IPS-18a (cell line): ENCODE measurements at regions not wholly inside any gene's neighbourhood (a gene's known extent, or its start where the extent isn't known, plus 50 kb on each side); places are given as distances from the start of the nearest gene placed in this dataset.

Source experiments
- H3K27ac ChIP-seq: one replicate; pipeline ENCODE4 v1.5.1; 2013; ENCODE audit warnings: low read length
- H3K27me3 ChIP-seq: one replicate; pipeline ENCODE4 v1.6.1; 2013; ENCODE audit warnings: mild to moderate bottlenecking, low read length; ENCODE audit not compliant: control insufficient read depth, insufficient read depth
- H3K36me3 ChIP-seq: one replicate; pipeline ENCODE4 v1.6.1; 2013; ENCODE audit warnings: low read depth, low read length; ENCODE audit not compliant: control insufficient read depth
- H3K4me1 ChIP-seq: one replicate; pipeline ENCODE4 v1.6.1; 2013; ENCODE audit warnings: low read depth, low read length; ENCODE audit not compliant: control insufficient read depth
- H3K4me3 ChIP-seq: one replicate; pipeline ENCODE4 v1.5.1; 2013; ENCODE audit warnings: low read length
- H3K9ac ChIP-seq: one replicate; pipeline ENCODE4 v1.6.1; 2013; ENCODE audit warnings: mild to moderate bottlenecking, low read length, moderate library complexity
- H3K9me3 ChIP-seq: one replicate; pipeline ENCODE4 v1.6.1; 2013; ENCODE audit warnings: low read depth, low read length; ENCODE audit not compliant: control insufficient read depth

- Histone ChIP-seq H3K36me3 (no peaks in the 10 kb centered on the region), H3K9me3 (peaks cover 74% of the 10 kb centered on the region), H3K27ac (no peak overlapping the region), H3K27me3 (no peaks in the 10 kb centered on the region), H3K4me3 (no peak overlapping the region), H3K9ac (no peak overlapping the region), H3K4me1 (no peaks in the 10 kb centered on the region)
These were observed 63.8 kb downstream of the SLITRK2 start for GRCh38 chrX:145881175-145881995.

DNA sequence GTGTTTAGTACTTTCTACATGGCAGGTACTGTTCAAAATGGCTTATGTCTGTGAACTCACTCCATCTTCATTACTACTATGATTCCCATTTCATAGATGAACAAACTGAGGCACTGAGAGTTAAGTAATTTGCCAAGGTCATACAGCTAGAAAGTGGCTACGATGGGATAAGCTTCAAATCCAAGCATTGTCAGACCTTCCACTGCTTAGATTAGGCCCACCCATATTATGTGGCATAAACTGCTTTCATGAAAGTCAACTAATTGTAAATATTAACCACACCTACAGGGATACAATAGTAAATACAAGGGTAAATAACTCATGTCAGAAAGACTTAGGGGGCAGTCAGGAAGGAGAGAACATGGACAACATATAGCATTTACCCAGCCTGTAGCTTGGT is 68.8 kb downstream of the SLITRK2 start:
- Histone ChIP-seq H3K4me3 (no peak overlapping the region), H3K9ac (no peak overlapping the region), H3K4me1 (no peaks in the 10 kb centered on the region), H3K36me3 (no peaks in the 10 kb centered on the region), H3K27me3 (no peaks in the 10 kb centered on the region), H3K9me3 (peaks cover 70% of the 10 kb centered on the region), H3K27ac (no peak overlapping the region)

- Histone ChIP-seq H3K4me3 (no peak overlapping the region), H3K9me3 (peaks cover 65% of the 10 kb centered on the region), H3K9ac (no peak overlapping the region), H3K27ac (no peak overlapping the region), H3K36me3 (no peaks in the 10 kb centered on the region), H3K4me1 (no peaks in the 10 kb centered on the region), H3K27me3 (no peaks in the 10 kb centered on the region)
These were observed 92.4 kb downstream of the SLITRK2 start for GRCh38 chrX:145910017-145910416.

GRCh38 chrX:145919400-145919799 is 101.8 kb downstream of the SLITRK2 start:
- Histone ChIP-seq H3K9ac (no peak overlapping the region), H3K4me3 (no peak overlapping the region), H3K27me3 (no peaks in the 10 kb centered on the region), H3K27ac (no peak overlapping the region), H3K36me3 (no peaks in the 10 kb centered on the region), H3K9me3 (peaks cover 82% of the 10 kb centered on the region), H3K4me1 (no peaks in the 10 kb centered on the region)

- Histone ChIP-seq H3K27me3 (no peaks in the 10 kb centered on the region), H3K4me3 (no peak overlapping the region), H3K27ac (no peak overlapping the region), H3K9ac (no peak overlapping the region), H3K4me1 (no peaks in the 10 kb centered on the region), H3K36me3 (no peaks in the 10 kb centered on the region), H3K9me3 (peaks cover 74% of the 10 kb centered on the region)
These were observed 105.7 kb downstream of the SLITRK2 start for GRCh38 chrX:145923376-145923775.

GRCh38 chrX:145936769-145937168 is 119.1 kb downstream of the SLITRK2 start:
- H3K36me3 ChIP-seq: no peaks in the 10 kb centered on the region
- H3K9me3 ChIP-seq: peaks cover 70% of the 10 kb centered on the region
- no peak overlapping the region for H3K27ac ChIP-seq
- no peaks in the 10 kb centered on the region for H3K27me3 ChIP-seq
- H3K9ac ChIP-seq: no peak overlapping the region
- H3K4me1 ChIP-seq: no peaks in the 10 kb centered on the region
- H3K4me3 ChIP-seq: no peak overlapping the region

- peaks cover 78% of the 10 kb centered on the region for H3K9me3 ChIP-seq
- H3K27me3 ChIP-seq: no peaks in the 10 kb centered on the region
- no peaks in the 10 kb centered on the region for H3K36me3 ChIP-seq
- no peaks in the 10 kb centered on the region for H3K4me1 ChIP-seq
- no peak overlapping the region for H3K9ac ChIP-seq
- H3K27ac ChIP-seq: no peak overlapping the region
- H3K4me3 ChIP-seq: no peak overlapping the region
These were observed 131.4 kb downstream of the SLITRK2 start for GRCh38 chrX:145949056-145949455.

DNA sequence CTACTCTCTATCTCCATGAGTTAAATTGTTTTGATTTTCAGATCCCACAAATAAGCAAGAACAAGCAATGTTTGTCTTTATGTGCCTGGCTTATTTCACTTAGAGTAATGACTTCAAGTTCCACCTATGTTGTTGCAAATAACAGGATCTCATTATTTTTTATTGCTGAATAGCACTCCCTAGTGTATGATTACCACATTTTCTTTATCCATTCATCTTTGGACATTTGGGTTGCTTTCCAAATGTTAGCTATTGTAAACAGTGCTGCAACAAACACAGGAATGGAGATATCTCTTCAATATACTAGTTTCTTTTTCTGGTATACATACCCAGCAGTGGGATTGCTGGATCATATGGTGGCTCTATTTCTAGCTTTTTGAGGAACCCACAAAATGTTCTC is 136.0 kb downstream of the SLITRK2 start:
- H3K4me1 ChIP-seq: no peaks in the 10 kb centered on the region
- H3K9ac ChIP-seq: no peak overlapping the region
- no peaks in the 10 kb centered on the region for H3K27me3 ChIP-seq
- H3K9me3 ChIP-seq: peaks cover 74% of the 10 kb centered on the region
- H3K36me3 ChIP-seq: no peaks in the 10 kb centered on the region
- no peak overlapping the region for H3K27ac ChIP-seq
- H3K4me3 ChIP-seq: no peak overlapping the region

DNA sequence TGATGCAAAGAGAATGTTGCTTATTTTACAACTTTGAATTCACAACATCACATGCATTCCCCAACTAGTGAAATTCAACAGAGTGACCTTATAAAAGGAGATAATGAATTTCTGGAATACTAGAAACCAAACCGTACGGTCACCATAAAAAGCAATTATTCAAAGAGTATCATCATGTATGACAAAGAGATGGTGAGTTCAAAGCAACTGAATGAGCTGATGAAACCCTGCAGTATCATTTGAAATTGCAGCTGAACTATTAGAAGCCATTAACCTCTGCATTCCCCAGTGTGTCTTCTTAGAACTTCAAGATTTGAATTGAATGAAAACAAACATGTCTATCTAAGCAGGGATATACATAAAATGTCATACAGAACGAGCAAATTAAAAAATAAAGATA is 172.4 kb downstream of the SLITRK2 start:
- Histone ChIP-seq H3K9ac (no peak overlapping the region), H3K4me3 (no peak overlapping the region), H3K9me3 (peaks cover 64% of the 10 kb centered on the region), H3K4me1 (no peaks in the 10 kb centered on the region), H3K36me3 (no peaks in the 10 kb centered on the region), H3K27ac (no peak overlapping the region), H3K27me3 (no peaks in the 10 kb centered on the region)

DNA sequence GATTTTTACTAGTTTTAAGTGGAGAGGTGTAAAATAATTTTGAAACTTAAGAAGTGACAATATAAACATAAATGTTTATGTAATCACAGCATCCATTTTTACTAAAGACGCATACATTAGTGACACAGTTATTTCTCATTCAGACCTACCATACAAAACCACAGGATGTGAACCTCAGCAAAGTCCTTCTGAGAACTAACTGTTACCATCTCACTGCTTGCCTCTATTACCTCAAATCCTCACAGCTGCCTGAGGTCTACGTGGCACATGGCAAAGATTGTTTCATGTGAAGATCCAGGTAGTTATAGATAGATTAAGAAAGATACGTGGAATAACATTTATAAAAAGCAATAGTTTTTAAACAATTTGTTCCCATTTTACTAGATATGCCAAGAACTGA is 189.0 kb downstream of the SLITRK2 start:
- Histone ChIP-seq H3K9ac (no peak overlapping the region), H3K9me3 (peaks cover 76% of the 10 kb centered on the region), H3K27me3 (no peaks in the 10 kb centered on the region), H3K4me1 (no peaks in the 10 kb centered on the region), H3K4me3 (no peak overlapping the region), H3K36me3 (no peaks in the 10 kb centered on the region), H3K27ac (no peak overlapping the region)

GRCh38 chrX:146036000-146036399 is 218.4 kb downstream of the SLITRK2 start:
- H3K27me3 ChIP-seq: no peaks in the 10 kb centered on the region
- no peak overlapping the region for H3K9ac ChIP-seq
- no peaks in the 10 kb centered on the region for H3K4me1 ChIP-seq
- H3K4me3 ChIP-seq: no peak overlapping the region
- H3K9me3 ChIP-seq: peaks cover 74% of the 10 kb centered on the region
- H3K36me3 ChIP-seq: no peaks in the 10 kb centered on the region
- H3K27ac ChIP-seq: no peak overlapping the region

DNA sequence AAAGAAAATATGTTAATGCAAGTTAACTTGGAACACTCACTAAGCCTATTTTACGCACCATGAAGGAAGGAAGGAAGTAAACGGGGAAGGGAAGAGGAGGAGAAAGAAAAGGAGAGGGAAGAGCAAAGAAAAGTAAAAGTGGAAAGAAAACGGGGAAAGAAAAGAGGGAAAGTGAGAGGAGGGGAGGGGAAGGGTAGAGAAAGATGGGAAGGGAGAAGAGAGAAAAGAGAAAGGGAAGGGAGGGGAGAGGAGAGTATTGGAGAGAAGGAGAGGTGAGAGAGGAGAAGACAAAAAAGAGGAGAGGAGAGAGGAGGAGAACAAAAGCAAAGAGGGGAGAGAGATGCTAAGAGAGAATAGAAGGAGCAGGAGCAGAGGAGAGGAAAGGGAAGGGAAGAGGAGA is 224.1 kb downstream of the SLITRK2 start:
- Histone ChIP-seq H3K4me1 (no peaks in the 10 kb centered on the region), H3K4me3 (no peak overlapping the region), H3K27me3 (no peaks in the 10 kb centered on the region), H3K9ac (no peak overlapping the region), H3K27ac (no peak overlapping the region), H3K36me3 (no peaks in the 10 kb centered on the region), H3K9me3 (peaks cover 56% of the 10 kb centered on the region)
